ENCODE measurements at regions not wholly inside any gene's neighbourhood (a gene's known extent, or its start where the extent isn't known, plus 50 kb on each side); places are given as distances from the start of the nearest gene placed in this dataset.

DNA sequence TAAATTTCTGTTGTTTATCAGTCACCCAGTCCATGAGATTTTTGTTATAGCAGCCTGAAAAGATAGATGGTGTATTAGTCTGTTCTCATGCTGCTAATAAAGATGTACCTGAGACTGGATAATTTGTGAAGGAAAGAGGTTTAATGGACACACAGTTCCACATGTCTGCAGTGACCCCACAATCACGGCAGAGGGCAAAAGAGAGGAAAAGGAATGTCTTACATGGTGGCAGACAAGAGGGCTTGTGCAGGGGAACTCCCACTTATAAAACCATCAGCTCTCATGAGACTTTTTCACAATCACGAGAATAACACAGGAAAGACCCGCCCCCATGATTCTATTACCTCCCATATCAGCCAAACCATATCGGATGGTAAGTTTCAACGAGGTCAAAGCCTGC lies 309.2 kb downstream of the LIG4 start:
- no peak for TF ChIP-seq POLR2A (IDR thresholded peaks at IDR 0.05)
- TF ChIP-seq, protein P1, sequence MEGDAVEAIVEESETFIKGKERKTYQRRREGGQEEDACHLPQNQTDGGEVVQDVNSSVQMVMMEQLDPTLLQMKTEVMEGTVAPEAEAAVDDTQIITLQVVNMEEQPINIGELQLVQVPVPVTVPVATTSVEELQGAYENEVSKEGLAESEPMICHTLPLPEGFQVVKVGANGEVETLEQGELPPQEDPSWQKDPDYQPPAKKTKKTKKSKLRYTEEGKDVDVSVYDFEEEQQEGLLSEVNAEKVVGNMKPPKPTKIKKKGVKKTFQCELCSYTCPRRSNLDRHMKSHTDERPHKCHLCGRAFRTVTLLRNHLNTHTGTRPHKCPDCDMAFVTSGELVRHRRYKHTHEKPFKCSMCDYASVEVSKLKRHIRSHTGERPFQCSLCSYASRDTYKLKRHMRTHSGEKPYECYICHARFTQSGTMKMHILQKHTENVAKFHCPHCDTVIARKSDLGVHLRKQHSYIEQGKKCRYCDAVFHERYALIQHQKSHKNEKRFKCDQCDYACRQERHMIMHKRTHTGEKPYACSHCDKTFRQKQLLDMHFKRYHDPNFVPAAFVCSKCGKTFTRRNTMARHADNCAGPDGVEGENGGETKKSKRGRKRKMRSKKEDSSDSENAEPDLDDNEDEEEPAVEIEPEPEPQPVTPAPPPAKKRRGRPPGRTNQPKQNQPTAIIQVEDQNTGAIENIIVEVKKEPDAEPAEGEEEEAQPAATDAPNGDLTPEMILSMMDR (IDR thresholded peaks at IDR 0.05), result no peak
